ENCODE measurements at regions not wholly inside any gene's neighbourhood (a gene's known extent, or its start where the extent isn't known, plus 50 kb on each side); places are given as distances from the start of the nearest gene placed in this dataset.
"Not testable (repeated sequence)": the region's sequence is repeated elsewhere in the genome, so short reads cannot be mapped to it uniquely, and the experiment has no call there.

- Mint-ChIP-seq H3K4me3 (no peak overlapping the region), H3K27me3 (no peaks in the 10 kb centered on the region), H3K36me3 (no peaks in the 10 kb centered on the region), H3K9me3 (peaks cover 9% of the 10 kb centered on the region), H3K4me1 (ENCODE audit: low read depth in 2 of 2) (no peaks in the 10 kb centered on the region), H3K27ac (no peak overlapping the region)
- ATAC-seq, result no peak
- no peak for DNase-seq (ENCODE audit: low spot score)
Measured at GRCh38 chr21:26284531-26284930, 114.0 kb upstream of the APP start.

GRCh38 chr21:26282058-26282457 lies 111.5 kb upstream of the APP start:
- no peaks in the 10 kb centered on the region for H3K27me3 Mint-ChIP-seq
- no peaks in the 10 kb centered on the region for H3K4me1 Mint-ChIP-seq (ENCODE audit: low read depth in 2 of 2)
- H3K4me3 Mint-ChIP-seq, result no peak overlapping the region
- ATAC-seq, result no peak
- peaks cover 9% of the 10 kb centered on the region for H3K9me3 Mint-ChIP-seq
- H3K27ac Mint-ChIP-seq, result no peak overlapping the region
- no peak for DNase-seq (ENCODE audit: low spot score)
- H3K36me3 Mint-ChIP-seq, result peaks cover 6% of the 10 kb centered on the region

GRCh38 chr21:26281506-26281905 lies 110.9 kb upstream of the APP start:
- Mint-ChIP-seq H3K27me3 (no peaks in the 10 kb centered on the region), H3K36me3 (peaks cover 6% of the 10 kb centered on the region)
- ATAC-seq, result no peak

GRCh38 chr21:26280775-26281174 lies 110.2 kb upstream of the APP start:
- H3K27me3 Mint-ChIP-seq, result no peaks in the 10 kb centered on the region
- H3K27ac Mint-ChIP-seq, result no peak overlapping the region
- H3K36me3 Mint-ChIP-seq, result peaks cover 6% of the 10 kb centered on the region
- no peak for ATAC-seq
- peaks cover 10% of the 10 kb centered on the region for H3K9me3 Mint-ChIP-seq
- H3K4me3 Mint-ChIP-seq, result no peak overlapping the region
- no peaks in the 10 kb centered on the region for H3K4me1 Mint-ChIP-seq (ENCODE audit: low read depth in 2 of 2)
- no peak for DNase-seq (ENCODE audit: low spot score)

More at GRCh38 chr21:26281506-26281905, 110.9 kb upstream of the APP start:
- H3K4me3 Mint-ChIP-seq, result no peak overlapping the region
- no peak for DNase-seq (ENCODE audit: low spot score)
- peaks cover 9% of the 10 kb centered on the region for H3K9me3 Mint-ChIP-seq
- H3K4me1 Mint-ChIP-seq (ENCODE audit: low read depth in 2 of 2), result no peaks in the 10 kb centered on the region
- no peak overlapping the region for H3K27ac Mint-ChIP-seq

GRCh38 chr21:26280148-26280547 lies 109.6 kb upstream of the APP start:
- Mint-ChIP-seq H3K36me3 (peaks cover 6% of the 10 kb centered on the region), H3K4me1 (ENCODE audit: low read depth in 2 of 2) (no peaks in the 10 kb centered on the region), H3K4me3 (no peak overlapping the region), H3K27me3 (no peaks in the 10 kb centered on the region), H3K27ac (no peak overlapping the region), H3K9me3 (peaks cover 11% of the 10 kb centered on the region)
- DNase-seq (ENCODE audit: low spot score), result no peak
- ATAC-seq, result no peak

- Mint-ChIP-seq H3K27ac (no peak overlapping the region), H3K27me3 (no peaks in the 10 kb centered on the region), H3K36me3 (peaks cover 33% of the 10 kb centered on the region), H3K4me3 (no peak overlapping the region), H3K9me3 (peaks cover 29% of the 10 kb centered on the region), H3K4me1 (ENCODE audit: low read depth in 2 of 2) (no peaks in the 10 kb centered on the region)
- ATAC-seq, result no peak
- no peak for DNase-seq (ENCODE audit: low spot score)
Measured at GRCh38 chr21:26275801-26276200, 105.2 kb upstream of the APP start.

- Mint-ChIP-seq H3K4me3 (no peak overlapping the region), H3K4me1 (ENCODE audit: low read depth in 2 of 2) (no peaks in the 10 kb centered on the region), H3K27me3 (no peaks in the 10 kb centered on the region), H3K27ac (no peak overlapping the region), H3K36me3 (peaks cover 35% of the 10 kb centered on the region), H3K9me3 (peaks cover 32% of the 10 kb centered on the region)
- no peak for DNase-seq (ENCODE audit: low spot score)
- no peak for ATAC-seq
Measured at GRCh38 chr21:26273686-26274313, 103.2 kb upstream of the APP start.

GRCh38 chr21:26267389-26267788 lies 96.8 kb upstream of the APP start:
- H3K9me3 Mint-ChIP-seq, result peaks cover 11% of the 10 kb centered on the region
- H3K36me3 Mint-ChIP-seq, result peaks cover 9% of the 10 kb centered on the region
- no peaks in the 10 kb centered on the region for H3K4me1 Mint-ChIP-seq (ENCODE audit: low read depth in 2 of 2)
- no peaks in the 10 kb centered on the region for H3K27me3 Mint-ChIP-seq
- H3K27ac Mint-ChIP-seq, result no peak overlapping the region
- DNase-seq (ENCODE audit: low spot score), result no peak
- H3K4me3 Mint-ChIP-seq, result no peak overlapping the region
- ATAC-seq, result no peak

GRCh38 chr21:26246073-26246472 lies 75.5 kb upstream of the APP start:
- Mint-ChIP-seq H3K9me3 (peaks cover 11% of the 10 kb centered on the region), H3K4me1 (ENCODE audit: low read depth in 2 of 2) (no peaks in the 10 kb centered on the region), H3K27ac (no peak overlapping the region), H3K36me3 (no peaks in the 10 kb centered on the region), H3K4me3 (no peak overlapping the region), H3K27me3 (no peaks in the 10 kb centered on the region)
- no peak for DNase-seq (ENCODE audit: low spot score)
- ATAC-seq, result no peak

GRCh38 chr21:26245428-26245827 lies 74.9 kb upstream of the APP start:
- ATAC-seq (no peak), DNase-seq (ENCODE audit: low spot score) (no peak)
- H3K36me3 Mint-ChIP-seq, result no peaks in the 10 kb centered on the region
- H3K4me3 Mint-ChIP-seq, result no peak overlapping the region
- peaks cover 11% of the 10 kb centered on the region for H3K9me3 Mint-ChIP-seq
- no peak overlapping the region for H3K27ac Mint-ChIP-seq
- no peaks in the 10 kb centered on the region for H3K27me3 Mint-ChIP-seq
- H3K4me1 Mint-ChIP-seq (ENCODE audit: low read depth in 2 of 2), result no peaks in the 10 kb centered on the region

- Mint-ChIP-seq H3K36me3 (no peaks in the 10 kb centered on the region), H3K4me3 (no peak overlapping the region), H3K27ac (no peak overlapping the region), H3K4me1 (ENCODE audit: low read depth in 2 of 2) (no peaks in the 10 kb centered on the region), H3K27me3 (no peaks in the 10 kb centered on the region), H3K9me3 (peaks cover 3% of the 10 kb centered on the region)
- ATAC-seq (no peak), DNase-seq (ENCODE audit: low spot score) (no peak)
Measured at GRCh38 chr21:26238646-26239045, 68.1 kb upstream of the APP start.

GRCh38 chr21:26236281-26236680 lies 65.7 kb upstream of the APP start:
- DNase-seq (ENCODE audit: low spot score), result no peak

GRCh38 chr21:26233297-26233696 lies 62.7 kb upstream of the APP start:
- H3K4me3 Mint-ChIP-seq; H3K27me3 Mint-ChIP-seq; H3K27ac Mint-ChIP-seq; ATAC-seq; H3K9me3 Mint-ChIP-seq; DNase-seq (ENCODE audit: low spot score); H3K4me1 Mint-ChIP-seq (ENCODE audit: low read depth in 2 of 2); H3K36me3 Mint-ChIP-seq: not testable (repeated sequence)

More at GRCh38 chr21:26236281-26236680, 65.7 kb upstream of the APP start:
- Mint-ChIP-seq H3K36me3 (no peaks in the 10 kb centered on the region), H3K9me3 (peaks cover 6% of the 10 kb centered on the region), H3K27ac (no peak overlapping the region), H3K4me3 (no peak overlapping the region), H3K4me1 (ENCODE audit: low read depth in 2 of 2) (no peaks in the 10 kb centered on the region), H3K27me3 (no peaks in the 10 kb centered on the region)
- ATAC-seq, result no peak

- not testable (repeated sequence) for DNase-seq (ENCODE audit: low spot score); H3K36me3 Mint-ChIP-seq; H3K9me3 Mint-ChIP-seq; H3K27me3 Mint-ChIP-seq; ATAC-seq; H3K4me1 Mint-ChIP-seq (ENCODE audit: low read depth in 2 of 2); H3K4me3 Mint-ChIP-seq; H3K27ac Mint-ChIP-seq
Measured at GRCh38 chr21:26232491-26232890, 61.9 kb upstream of the APP start.

- H3K36me3 Mint-ChIP-seq, result no peaks in the 10 kb centered on the region
- no peak for ATAC-seq
- H3K27me3 Mint-ChIP-seq, result no peaks in the 10 kb centered on the region
- peaks cover 1% of the 10 kb centered on the region for H3K9me3 Mint-ChIP-seq
- H3K4me1 Mint-ChIP-seq (ENCODE audit: low read depth in 2 of 2), result no peaks in the 10 kb centered on the region
- no peak overlapping the region for H3K4me3 Mint-ChIP-seq
- DNase-seq (ENCODE audit: low spot score), result no peak
- H3K27ac Mint-ChIP-seq, result no peak overlapping the region
Measured at GRCh38 chr21:26227130-26227529, 56.6 kb upstream of the APP start.

Measured in natural killer cell treated with Interleukin-12 subunit alpha and Interleukin-12 subunit beta and Interleukin-15 and Interleukin-18, amount 100 ng/mL, for 72 hours (primary cell).